ENCODE measurements at regions not wholly inside any gene's neighbourhood (a gene's known extent, or its start where the extent isn't known, plus 50 kb on each side); places are given as distances from the start of the nearest gene placed in this dataset.

- DNase-seq: no peak
Measured at GRCh38 chr2:195404651-195405050, 252.4 kb upstream of the SLC39A10 start.

GRCh38 chr2:195396479-195396878 lies 260.5 kb upstream of the SLC39A10 start:
- no peak for DNase-seq

DNA sequence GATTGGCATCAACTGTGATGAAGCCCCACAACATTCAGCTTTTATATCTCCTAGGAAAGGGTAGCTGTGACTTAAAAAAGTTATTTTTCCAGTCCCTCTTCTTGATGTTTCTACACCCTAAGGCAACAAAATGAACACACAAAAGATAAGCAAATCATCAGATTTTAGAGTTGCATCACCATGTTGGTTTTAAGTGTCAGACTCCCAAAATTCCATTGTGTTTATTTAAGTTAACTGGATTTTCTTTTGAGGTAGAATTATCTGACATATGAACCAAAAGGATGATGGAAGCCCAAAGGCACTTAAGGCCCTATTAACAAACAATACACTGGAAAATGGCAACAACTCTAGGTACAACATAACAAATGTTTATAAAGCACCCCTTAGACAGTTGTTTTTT lies 261.7 kb upstream of the SLC39A10 start:
- no peak for DNase-seq

DNA sequence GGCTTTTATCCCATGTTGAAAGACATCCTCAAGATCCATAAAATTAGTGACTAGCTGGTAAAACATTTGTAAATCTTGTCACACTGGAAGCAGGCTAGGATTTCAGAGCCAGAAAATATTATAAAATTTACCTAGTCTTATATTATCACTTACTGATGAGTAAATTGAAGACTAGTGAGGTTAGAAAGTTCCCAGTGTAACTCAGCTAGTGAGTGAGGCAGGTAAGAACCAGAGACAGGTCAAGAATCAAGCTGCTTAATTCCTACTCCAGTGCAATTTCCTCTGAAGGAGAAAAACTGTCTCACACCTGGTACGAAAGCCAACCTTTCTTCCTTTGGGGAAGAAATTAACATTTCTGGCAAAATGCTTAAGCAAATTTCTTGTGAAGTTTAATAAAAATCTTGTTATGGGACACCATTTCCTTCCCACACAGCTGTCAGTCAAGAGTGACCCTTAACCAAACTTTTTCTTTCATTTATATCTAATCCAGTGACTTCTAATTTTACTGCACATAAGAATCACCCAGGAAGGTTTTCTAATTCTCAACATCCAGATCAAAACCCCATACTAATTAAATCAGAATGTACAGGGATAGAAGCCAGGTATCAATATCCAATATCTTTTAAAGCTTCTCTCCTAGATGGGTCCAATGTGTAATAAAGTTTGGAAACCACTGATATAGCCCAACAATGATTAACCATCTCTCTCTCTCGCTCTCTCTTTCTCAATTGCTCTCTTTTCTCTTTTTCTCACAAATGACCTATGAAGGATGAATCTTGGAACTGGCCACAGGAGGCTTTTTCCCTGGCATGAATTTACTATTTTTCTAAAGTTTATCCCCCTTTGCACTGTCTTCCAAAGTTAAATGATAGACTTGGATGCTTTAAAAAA lies 264.3 kb upstream of the SLC39A10 start:
- DNase-seq: no peak

- DNase-seq: no peak
Measured at GRCh38 chr2:195390686-195391321, 266.2 kb upstream of the SLC39A10 start.

GRCh38 chr2:195388028-195388427 lies 269.0 kb upstream of the SLC39A10 start:
- DNase-seq: no peak

GRCh38 chr2:195382186-195382585 lies 274.8 kb upstream of the SLC39A10 start:
- no peak for DNase-seq

- DNase-seq: no peak
Measured at GRCh38 chr2:195370167-195370943, 286.7 kb upstream of the SLC39A10 start.

GRCh38 chr2:195369218-195369587 lies 287.8 kb upstream of the SLC39A10 start:
- DNase-seq: no peak

DNA sequence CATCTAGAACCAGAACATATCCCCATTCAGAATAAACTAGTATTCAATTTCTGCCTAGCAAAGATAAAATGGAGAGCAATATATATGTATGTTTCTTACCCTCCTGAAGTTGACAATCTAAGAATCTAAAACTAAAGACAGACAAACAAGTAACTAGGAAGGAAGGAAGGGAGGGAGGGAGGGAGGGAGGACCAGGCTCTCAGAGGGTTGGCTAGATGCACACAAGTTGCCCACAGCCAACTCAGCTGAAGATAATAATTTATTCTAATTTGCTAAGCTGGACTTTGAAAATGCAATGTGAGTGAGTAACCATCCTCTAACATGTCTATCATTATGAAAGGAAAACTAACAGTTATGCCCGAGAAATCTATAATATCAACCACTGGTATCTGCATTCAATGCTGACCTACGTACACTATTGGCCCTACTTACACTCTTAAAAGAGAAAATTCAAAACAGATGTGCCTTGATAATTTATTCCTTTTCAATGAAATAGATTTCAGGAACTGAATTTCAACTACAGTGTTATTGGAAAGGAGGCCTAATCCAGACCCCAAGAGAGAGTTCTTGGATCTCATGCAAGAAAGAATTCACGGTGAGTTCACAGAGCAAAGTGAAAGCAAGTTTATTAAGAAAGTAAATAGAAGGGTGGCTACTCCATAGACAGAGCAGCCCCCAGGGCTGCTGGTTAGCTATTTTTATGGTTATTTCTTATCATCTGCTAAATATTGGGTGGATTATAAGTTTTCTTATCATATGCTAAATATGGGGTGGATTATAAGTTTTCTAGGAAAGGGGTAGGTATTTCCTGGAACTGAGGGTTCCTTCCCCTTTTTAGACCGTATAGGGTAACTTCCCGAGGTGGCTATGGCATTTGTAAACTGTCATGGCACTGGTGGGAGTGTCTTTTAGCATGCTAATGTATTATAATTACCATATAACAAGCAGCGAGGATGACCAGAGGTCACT lies 288.5 kb upstream of the SLC39A10 start:
- no peak for DNase-seq

- DNase-seq: no peak
Measured at GRCh38 chr2:195367809-195368208, 289.2 kb upstream of the SLC39A10 start.

GRCh38 chr2:195364015-195364965 lies 292.7 kb upstream of the SLC39A10 start:
- no peak for DNase-seq

- DNase-seq: no peak
Measured at GRCh38 chr2:195363496-195363895, 293.5 kb upstream of the SLC39A10 start.

GRCh38 chr2:195360242-195360641 lies 296.8 kb upstream of the SLC39A10 start:
- no peak for DNase-seq

GRCh38 chr2:195359043-195359735 lies 297.8 kb upstream of the SLC39A10 start:
- no peak for DNase-seq

DNA sequence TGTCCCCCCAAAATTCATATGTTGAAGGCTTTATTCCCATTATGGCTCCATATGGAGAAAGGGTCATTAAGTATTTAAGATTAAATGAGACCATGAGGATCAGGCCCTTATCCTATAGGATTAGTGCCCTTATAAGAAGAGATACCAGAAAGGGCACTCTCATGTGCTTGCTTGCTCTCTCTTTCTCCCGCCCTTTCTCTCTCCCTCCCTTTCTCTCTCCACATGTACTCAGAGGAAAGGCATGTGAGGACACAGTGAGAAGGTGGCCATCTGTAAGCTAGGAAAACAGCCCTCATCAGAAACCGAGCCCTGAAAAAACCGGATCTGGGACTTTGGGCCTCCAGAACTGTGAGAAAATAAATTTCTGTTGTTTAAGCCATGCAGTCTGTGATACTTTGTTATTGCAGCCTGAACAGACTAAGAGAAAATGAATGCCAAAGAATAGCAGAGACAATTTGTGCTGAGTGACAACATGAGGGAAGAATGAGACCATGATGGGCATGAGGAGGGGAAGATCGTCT lies 300.0 kb upstream of the SLC39A10 start:
- DNase-seq: no peak

GRCh38 chr2:195356026-195356425 lies 301.0 kb upstream of the SLC39A10 start:
- no peak for DNase-seq

GRCh38 chr2:195352581-195352980 lies 304.4 kb upstream of the SLC39A10 start:
- no peak for DNase-seq

DNA sequence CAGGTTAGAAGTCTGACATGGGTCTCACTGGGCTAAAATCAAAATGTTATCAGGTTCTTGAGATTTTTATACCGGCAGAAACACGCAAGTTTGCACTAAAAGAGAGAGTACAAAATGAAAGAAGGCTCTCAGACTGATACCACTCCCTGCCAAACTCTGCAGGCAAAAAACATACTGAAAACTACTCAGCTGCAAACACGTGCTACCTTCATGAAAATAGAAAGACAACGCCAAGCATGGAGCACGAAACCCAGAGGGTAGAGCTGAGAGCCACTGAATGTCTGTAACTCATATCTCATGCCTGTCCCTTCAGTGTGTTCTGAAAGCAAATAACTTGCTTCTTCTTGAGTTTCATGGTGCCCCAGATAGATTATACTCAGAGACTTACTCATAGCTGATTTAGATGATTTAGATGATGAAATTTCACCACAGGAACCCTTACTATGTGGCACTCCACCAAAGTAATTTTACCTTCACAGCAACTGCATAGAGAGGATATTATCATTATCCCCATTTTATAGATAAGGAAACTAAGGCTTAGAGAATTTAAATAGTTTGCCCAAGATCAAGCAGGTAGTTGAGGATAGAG lies 313.0 kb upstream of the SLC39A10 start:
- DNase-seq: no peak

DNA sequence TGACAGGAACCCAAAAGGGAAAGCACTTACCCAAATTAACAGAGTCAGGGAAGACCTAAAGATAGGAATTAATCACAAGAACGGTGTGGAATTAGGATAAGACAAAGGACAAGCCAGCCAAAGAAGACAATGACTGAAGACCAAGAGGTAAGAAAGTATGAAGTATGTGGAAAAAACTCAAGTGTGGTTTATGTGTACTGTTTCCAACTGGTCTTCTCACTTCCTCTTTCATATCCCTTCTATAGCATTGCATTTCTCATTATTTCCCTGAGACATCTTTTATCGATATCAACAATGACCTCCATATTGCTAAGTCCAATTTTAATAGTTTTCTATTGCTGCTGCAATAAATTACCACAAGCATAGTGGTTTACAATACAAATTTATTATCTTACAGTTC lies 313.5 kb upstream of the SLC39A10 start:
- DNase-seq: no peak

All from NCI-H187 (cell line).